Neural cell (in vitro differentiated cells): ENCODE measurements at regions not wholly inside any gene's neighbourhood (a gene's known extent, or its start where the extent isn't known, plus 50 kb on each side); places are given as distances from the start of the nearest gene placed in this dataset.

Experiments
- EP300 ChIP-seq: fragments of 450-650 bp; conservative IDR thresholded peaks from 2 replicates; pipeline ENCODE4 v1.6.1; 2014; ENCODE audit warnings: antibody characterized with exemption, mild to moderate bottlenecking, moderate library complexity; ENCODE audit not compliant: poor library complexity, severe bottlenecking
- SMC3 ChIP-seq: fragments of 450-650 bp; conservative IDR thresholded peaks from 2 replicates; pipeline ENCODE4 v1.6.1; 2014; ENCODE audit warnings: antibody characterized with exemption, mild to moderate bottlenecking, moderate library complexity; ENCODE audit not compliant: poor library complexity
- TF ChIP-seq, protein P1 (sequence below): fragments of 450-650 bp; IDR thresholded peaks from 2 replicates; pipeline ENCODE4 v1.5.1; 2014; ENCODE audit warnings: antibody characterized with exemption, mild to moderate bottlenecking, moderate library complexity; ENCODE audit not compliant: poor library complexity, severe bottlenecking

DNA sequence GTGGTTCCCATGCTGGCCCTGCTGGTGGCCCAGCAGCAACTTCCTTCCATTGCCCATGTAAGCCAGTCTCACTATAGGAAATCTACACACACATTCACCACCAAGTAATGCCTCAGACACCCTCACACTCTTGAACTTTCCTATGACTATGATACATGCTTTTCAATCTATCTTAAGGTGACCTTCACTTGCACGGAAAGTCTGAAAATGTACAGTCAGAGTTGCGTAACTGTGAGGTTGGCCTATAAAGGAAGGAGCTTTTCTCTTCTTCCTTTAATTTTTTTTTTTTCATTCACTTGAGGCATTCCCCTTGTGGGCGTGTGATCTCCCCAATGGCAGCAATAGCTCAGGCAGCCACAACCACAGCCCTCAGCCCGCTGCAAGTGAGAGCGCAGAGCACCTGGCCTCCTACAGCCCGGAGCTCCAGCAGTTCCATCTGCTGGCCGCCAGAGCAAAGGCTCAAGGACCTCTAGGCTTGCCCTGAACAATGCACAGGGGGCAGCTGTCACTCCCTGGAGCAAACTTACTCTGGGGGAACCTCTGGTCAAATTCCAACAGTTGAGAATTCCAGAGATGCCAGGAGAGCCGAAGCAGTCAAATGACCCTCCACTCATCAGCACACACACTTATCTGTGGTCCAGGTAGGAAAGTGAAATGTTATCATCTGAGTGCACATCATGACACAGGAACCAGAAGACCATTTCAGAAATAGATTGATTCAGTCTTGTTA lies 123.1 kb upstream of the ADO start:
- TF ChIP-seq, protein P1, sequence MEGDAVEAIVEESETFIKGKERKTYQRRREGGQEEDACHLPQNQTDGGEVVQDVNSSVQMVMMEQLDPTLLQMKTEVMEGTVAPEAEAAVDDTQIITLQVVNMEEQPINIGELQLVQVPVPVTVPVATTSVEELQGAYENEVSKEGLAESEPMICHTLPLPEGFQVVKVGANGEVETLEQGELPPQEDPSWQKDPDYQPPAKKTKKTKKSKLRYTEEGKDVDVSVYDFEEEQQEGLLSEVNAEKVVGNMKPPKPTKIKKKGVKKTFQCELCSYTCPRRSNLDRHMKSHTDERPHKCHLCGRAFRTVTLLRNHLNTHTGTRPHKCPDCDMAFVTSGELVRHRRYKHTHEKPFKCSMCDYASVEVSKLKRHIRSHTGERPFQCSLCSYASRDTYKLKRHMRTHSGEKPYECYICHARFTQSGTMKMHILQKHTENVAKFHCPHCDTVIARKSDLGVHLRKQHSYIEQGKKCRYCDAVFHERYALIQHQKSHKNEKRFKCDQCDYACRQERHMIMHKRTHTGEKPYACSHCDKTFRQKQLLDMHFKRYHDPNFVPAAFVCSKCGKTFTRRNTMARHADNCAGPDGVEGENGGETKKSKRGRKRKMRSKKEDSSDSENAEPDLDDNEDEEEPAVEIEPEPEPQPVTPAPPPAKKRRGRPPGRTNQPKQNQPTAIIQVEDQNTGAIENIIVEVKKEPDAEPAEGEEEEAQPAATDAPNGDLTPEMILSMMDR, result no peak
- TF ChIP-seq SMC3 (no peak), EP300 (no peak)
